Dendritic cell treated with granulocyte-macrophage colony-stimulating factor and Interleukin-4, amounts not matched to agents 40 ng/mL and 50 ng/mL, for 4 days (primary cell): ENCODE measurements at regions not wholly inside any gene's neighbourhood (a gene's known extent, or its start where the extent isn't known, plus 50 kb on each side); places are given as distances from the start of the nearest gene placed in this dataset.

Experiments used
- H3K27ac Mint-ChIP-seq: one replicate; pipeline ENCODE4 v1.8.0; 2022; ENCODE audit warnings: mild to moderate bottlenecking, mixed read lengths
- H3K27me3 Mint-ChIP-seq: one replicate; pipeline ENCODE4 v1.8.0; 2022; ENCODE audit warnings: mild to moderate bottlenecking, mixed read lengths
- H3K36me3 Mint-ChIP-seq: one replicate; pipeline ENCODE4 v1.8.0; 2022; ENCODE audit warnings: low read depth, mixed read lengths
- H3K4me1 Mint-ChIP-seq: one replicate; pipeline ENCODE4 v1.8.0; 2022; ENCODE audit warnings: low read depth, mixed read lengths
- H3K4me3 Mint-ChIP-seq: one replicate; pipeline ENCODE4 v1.8.0; 2022; ENCODE audit warnings: mild to moderate bottlenecking, moderate library complexity, mixed read lengths
- H3K9me3 Mint-ChIP-seq: one replicate; pipeline ENCODE4 v1.8.0; 2022; ENCODE audit warnings: mixed read lengths
- intact Hi-C: fragments of 100-400 bp; cut with micrococcal nuclease; formaldehyde crosslinking; loops from one replicate; pipeline ENCODE4 v1.15.0; 2022

DNA sequence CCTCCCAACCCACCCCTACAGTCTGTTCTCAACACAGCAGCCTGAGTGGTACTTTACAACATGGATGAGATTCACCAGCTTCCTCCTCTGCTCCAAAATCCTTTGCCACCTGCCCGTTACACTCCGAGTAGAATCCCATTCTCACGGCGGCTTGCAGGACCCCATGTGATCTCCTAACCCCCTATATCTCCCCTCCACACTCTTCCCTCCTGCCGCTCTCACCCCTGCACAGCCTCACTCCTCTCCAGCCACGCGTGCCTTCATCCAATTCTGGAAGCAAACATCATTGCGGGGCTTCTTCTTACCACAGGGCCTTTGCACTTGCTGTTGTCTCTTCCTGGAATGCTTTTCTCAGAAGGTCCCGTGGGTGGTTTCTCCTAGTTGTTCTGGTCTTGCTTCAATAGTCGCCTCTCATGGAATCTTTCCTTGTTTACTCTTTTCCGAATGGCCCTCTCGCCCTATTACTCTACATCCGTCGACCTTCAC, 472.3 kb downstream of the CDH26 start:
- no peaks in the 10 kb centered on the region for H3K4me1 Mint-ChIP-seq
- peaks cover 2% of the 10 kb centered on the region for H3K27me3 Mint-ChIP-seq
- H3K9me3 Mint-ChIP-seq = no peaks in the 10 kb centered on the region
- no peak overlapping the region for H3K27ac Mint-ChIP-seq
- H3K4me3 Mint-ChIP-seq = no peak overlapping the region
- intact Hi-C loops = no loop called here
- no peaks in the 10 kb centered on the region for H3K36me3 Mint-ChIP-seq

DNA sequence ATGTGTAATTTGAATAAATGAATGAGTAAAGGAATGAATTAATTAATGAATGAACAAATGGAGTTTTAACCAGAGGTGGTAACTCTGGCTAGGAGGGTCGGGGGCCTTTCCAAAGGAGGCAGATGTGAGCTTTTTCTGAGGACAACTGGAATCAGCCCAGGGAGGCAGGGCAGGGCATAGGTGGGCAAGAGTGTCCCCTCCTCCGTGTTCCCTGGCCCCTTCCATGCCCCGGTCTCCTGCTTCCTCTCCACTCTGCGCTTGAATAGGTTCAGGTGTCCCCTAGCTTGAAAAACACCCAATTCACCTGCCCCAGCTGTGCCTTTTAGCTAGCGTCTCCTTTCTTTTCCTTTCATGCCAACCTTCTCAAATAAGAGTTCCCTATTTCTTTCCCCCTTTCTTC, 473.1 kb downstream of the CDH26 start:
- intact Hi-C loops = no loop called here
- no peaks in the 10 kb centered on the region for H3K9me3 Mint-ChIP-seq
- H3K27ac Mint-ChIP-seq = no peak overlapping the region
- no peak overlapping the region for H3K4me3 Mint-ChIP-seq
- H3K27me3 Mint-ChIP-seq = peaks cover 2% of the 10 kb centered on the region
- no peaks in the 10 kb centered on the region for H3K36me3 Mint-ChIP-seq
- no peaks in the 10 kb centered on the region for H3K4me1 Mint-ChIP-seq

DNA sequence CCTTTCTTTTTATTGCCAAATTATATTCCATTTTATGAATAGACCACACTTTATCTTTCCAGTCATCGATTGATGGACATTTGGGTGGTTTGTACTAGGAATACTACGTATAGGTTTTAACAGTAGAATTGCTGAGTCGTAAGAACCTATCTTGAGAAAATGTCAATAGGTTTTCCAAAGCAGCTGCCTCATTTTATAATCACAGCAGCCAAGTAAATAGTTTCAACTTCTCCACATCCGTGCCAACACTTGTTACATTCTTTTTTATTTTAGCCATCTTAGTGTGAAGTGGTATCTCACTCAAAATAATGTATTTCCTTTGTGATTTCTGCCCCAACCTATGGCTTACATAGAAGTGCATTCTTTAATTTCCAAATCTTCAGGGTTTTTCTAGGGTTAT, 479.2 kb downstream of the CDH26 start:
- H3K27ac Mint-ChIP-seq = no peak overlapping the region
- no peaks in the 10 kb centered on the region for H3K36me3 Mint-ChIP-seq
- intact Hi-C loops = no loop called here
- H3K27me3 Mint-ChIP-seq = peaks cover 4% of the 10 kb centered on the region
- H3K4me1 Mint-ChIP-seq = no peaks in the 10 kb centered on the region
- H3K9me3 Mint-ChIP-seq = no peaks in the 10 kb centered on the region
- H3K4me3 Mint-ChIP-seq = no peak overlapping the region

DNA sequence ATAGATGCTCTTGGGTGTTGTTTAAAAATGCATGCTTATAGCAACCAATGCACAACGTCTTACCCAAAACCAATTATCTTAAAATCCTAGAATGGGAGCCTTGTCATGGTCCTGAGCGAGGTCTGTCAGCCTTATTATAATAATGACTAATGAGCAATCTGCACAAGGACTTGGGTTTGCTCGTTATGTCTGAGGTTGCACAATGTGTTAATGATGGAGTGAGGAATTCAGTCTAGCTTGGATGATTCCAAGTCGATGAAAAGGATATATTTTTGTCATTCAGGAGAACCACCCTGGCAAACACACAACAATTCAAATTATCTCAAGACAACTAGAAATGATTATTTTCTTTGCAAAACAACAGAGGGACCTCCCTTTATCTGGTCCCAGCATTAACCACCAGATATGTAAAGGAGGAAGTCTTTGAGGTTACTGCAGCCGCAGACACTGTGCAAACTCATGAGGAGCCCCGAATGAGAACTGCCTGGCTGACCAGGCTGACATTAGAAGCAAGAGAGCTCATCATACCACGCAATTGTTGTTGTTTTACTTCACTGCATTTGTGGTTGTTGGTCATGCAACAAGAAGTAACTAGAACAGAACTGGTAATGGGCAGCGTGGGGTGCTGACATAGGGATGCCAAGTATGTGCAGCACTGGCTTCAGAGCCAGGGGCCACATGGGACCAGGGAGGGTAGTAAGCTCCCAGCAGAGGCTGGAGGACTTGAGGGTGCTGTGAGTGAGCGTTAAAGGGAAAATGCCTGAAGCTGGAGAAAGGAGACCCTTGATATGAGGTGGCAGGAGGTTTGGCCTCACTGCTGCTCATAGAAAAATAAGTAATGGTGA, 488.3 kb downstream of the CDH26 start:
- intact Hi-C loops = no loop called here
- Mint-ChIP-seq H3K27me3 (peaks cover 25% of the 10 kb centered on the region), H3K27ac (no peak overlapping the region), H3K4me3 (no peak overlapping the region), H3K9me3 (no peaks in the 10 kb centered on the region), H3K4me1 (no peaks in the 10 kb centered on the region), H3K36me3 (no peaks in the 10 kb centered on the region)

DNA sequence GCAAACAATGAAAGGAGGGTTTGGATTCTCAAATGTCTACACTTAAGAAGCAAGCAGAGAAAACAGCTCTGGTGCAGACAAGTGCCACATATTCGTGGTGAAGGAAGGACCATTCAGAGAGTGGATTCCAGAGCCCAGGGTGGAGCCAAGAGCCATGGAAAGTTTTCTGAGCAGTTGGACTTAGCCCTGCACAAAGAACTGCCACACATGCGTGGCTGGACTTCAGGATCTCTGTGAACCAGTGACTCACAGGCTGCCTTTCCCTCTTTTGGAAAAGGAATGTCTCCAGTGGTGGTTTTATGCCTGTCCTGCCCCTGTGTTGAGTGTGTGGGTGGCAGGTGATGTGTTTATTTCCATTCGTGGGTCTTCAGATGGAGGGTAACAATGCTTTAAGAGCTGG, 489.5 kb downstream of the CDH26 start:
- Mint-ChIP-seq H3K4me3 (no peak overlapping the region), H3K36me3 (no peaks in the 10 kb centered on the region), H3K27ac (no peak overlapping the region), H3K9me3 (no peaks in the 10 kb centered on the region), H3K27me3 (peaks cover 23% of the 10 kb centered on the region), H3K4me1 (no peaks in the 10 kb centered on the region)
- intact Hi-C loops = no loop called here

DNA sequence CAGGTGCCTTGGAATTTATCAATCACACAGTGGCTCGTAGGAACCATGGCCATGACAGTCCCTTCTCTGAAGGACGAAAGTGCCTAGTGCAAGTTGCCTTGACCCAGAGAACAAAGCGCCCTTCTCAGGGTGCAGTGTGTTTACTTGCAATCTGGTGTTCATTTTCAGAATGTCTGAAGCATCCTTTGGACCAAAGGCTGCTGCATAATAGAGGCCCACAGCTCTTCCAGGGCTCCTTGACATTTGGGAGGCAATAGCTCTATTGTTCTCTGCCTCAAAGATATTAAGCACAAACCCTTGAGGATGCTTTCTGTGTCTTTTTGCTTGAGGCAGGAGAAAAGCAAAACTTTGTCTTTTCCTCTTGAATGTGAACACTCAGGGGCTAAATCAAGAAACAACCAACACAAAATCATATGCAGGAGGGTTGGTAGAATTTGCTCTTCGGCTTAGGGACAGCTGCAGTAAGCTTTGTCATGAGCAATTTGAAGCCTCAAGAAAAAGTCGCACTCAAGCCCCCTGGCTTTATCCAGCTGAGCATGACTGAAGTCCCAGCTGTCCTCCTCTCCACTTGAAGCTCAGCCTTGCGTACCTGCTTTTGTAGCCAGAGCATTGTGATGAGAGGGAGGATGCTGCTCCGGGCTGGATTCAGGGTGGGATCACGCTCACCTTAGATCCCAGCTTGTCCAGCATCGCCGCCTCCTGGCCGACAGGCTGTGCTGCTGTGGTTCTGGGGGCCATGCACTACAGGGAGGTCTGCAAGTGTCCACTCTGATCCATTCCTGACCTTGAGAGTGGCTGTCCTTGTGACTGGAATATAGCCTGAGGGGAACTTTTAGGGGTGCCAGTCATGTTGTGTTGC, 495.4 kb downstream of the CDH26 start:
- intact Hi-C loops = no loop called here
- Mint-ChIP-seq H3K36me3 (no peaks in the 10 kb centered on the region), H3K27me3 (peaks cover 12% of the 10 kb centered on the region), H3K4me3 (no peak overlapping the region), H3K27ac (no peak overlapping the region), H3K9me3 (no peaks in the 10 kb centered on the region), H3K4me1 (no peaks in the 10 kb centered on the region)

DNA sequence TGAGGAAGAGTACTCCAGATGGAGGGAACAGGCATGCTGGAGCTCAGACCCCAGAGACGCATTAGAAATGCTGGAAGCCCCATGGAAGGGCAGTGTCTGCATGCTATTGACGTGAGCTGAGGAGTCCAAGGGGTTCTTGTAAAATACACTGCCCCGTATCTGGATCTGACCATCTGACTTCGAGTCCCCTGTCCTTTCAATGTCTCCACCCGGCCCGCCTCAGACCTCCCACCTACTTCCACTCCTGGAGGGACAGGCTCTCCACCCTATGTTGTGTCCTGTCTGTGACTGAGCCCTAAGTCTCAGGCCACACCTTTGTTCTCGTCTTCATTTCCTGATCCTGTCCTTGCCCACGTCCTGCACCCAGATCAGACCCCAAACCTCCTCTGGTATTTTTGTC, 496.3 kb downstream of the CDH26 start:
- Mint-ChIP-seq H3K27me3 (peaks cover 12% of the 10 kb centered on the region), H3K4me3 (no peak overlapping the region), H3K9me3 (no peaks in the 10 kb centered on the region)

DNA sequence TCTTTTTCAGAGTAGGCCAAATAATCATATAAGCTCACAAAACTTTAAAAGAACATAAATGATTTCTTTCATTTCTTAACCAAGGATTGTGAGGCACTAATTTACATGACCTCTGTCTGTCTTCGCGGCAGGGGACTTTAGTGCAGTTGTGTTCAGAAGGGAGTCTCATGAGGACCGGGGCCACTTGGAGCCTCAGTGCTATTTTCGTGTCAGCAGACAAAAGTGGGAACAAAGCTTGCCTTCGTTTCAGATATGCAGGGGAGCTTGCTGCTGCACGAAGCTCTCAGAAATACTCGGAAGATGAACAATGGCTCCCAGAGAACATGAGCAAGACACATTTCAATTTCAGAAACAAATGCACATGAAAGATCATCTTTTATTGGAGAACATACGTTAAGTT, 497.0 kb downstream of the CDH26 start:
- H3K27me3 Mint-ChIP-seq = peaks cover 16% of the 10 kb centered on the region
- intact Hi-C loops = no loop called here
- no peaks in the 10 kb centered on the region for H3K9me3 Mint-ChIP-seq
- no peaks in the 10 kb centered on the region for H3K36me3 Mint-ChIP-seq
- no peak overlapping the region for H3K4me3 Mint-ChIP-seq
- H3K27ac Mint-ChIP-seq = no peak overlapping the region
- no peaks in the 10 kb centered on the region for H3K4me1 Mint-ChIP-seq

More for the DNA sequence above, 496.3 kb downstream of the CDH26 start:
- Mint-ChIP-seq H3K27ac (no peak overlapping the region), H3K4me1 (no peaks in the 10 kb centered on the region), H3K36me3 (no peaks in the 10 kb centered on the region)
- intact Hi-C loops = no loop called here

DNA sequence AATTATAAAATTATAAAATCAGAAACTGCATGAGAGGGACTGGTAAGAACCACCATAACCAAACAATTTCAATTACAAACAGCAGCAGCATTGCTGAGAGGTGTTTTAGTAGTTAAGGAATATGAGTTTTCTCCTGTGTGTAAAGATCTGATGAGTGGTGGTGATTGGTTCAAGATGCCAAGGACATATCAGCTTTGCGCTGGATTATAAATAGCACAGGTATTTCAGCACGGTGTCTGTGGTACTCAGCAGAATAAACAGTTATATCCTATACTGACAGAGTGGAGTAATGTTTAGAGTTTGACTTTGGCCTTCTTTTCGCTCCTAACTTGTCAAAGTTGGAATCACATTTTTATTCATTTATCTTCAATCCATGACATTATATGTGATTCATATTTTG, 501.0 kb downstream of the CDH26 start:
- H3K36me3 Mint-ChIP-seq = no peaks in the 10 kb centered on the region

DNA sequence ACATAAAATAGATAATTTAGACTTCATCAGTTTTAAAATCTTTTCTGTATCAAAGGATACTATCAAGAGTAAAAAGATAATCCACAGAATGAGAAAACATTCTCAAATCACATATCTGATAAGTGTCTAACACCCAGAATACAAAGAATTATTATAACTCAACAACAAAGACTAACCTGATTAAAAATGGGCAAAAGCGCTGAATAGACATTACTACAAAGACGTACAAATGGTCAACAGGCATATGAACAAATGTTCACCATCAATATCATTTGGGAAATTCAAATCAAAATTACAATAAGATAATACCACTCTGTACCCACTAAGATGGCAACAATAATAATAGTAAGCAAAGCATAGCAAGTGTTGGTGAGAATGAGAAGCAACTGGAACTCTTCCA, 503.8 kb downstream of the CDH26 start:
- intact Hi-C loops = no loop called here
- Mint-ChIP-seq H3K9me3 (no peaks in the 10 kb centered on the region), H3K27me3 (peaks cover 16% of the 10 kb centered on the region), H3K27ac (no peak overlapping the region), H3K36me3 (no peaks in the 10 kb centered on the region), H3K4me1 (no peaks in the 10 kb centered on the region), H3K4me3 (no peak overlapping the region)

More for the DNA sequence above, 501.0 kb downstream of the CDH26 start:
- Mint-ChIP-seq H3K4me3 (no peak overlapping the region), H3K27me3 (peaks cover 19% of the 10 kb centered on the region), H3K9me3 (no peaks in the 10 kb centered on the region), H3K27ac (no peak overlapping the region), H3K4me1 (no peaks in the 10 kb centered on the region)
- intact Hi-C loops = no loop called here

DNA sequence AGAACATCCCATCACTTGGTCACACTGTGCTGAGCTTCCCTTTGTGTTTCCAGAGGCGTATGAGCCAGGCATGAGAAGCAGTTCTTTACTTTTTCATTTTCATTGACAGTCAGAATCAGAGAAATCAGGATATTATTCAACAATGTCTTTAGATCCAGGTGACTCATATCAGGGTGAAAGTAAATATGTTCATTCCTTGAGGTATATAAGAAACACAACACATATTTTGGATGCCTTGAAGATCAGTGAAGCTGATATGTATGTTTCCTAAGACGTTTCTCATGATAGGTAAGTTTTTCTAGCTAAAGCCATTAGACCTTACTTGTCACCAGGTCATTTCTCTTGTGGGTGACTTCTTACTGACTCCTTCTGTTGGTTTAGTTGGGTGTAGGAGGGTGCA, 505.6 kb downstream of the CDH26 start:
- Mint-ChIP-seq H3K9me3 (no peaks in the 10 kb centered on the region), H3K4me1 (no peaks in the 10 kb centered on the region), H3K27ac (no peak overlapping the region), H3K36me3 (no peaks in the 10 kb centered on the region), H3K27me3 (peaks cover 11% of the 10 kb centered on the region), H3K4me3 (no peak overlapping the region)
- intact Hi-C loops = no loop called here

DNA sequence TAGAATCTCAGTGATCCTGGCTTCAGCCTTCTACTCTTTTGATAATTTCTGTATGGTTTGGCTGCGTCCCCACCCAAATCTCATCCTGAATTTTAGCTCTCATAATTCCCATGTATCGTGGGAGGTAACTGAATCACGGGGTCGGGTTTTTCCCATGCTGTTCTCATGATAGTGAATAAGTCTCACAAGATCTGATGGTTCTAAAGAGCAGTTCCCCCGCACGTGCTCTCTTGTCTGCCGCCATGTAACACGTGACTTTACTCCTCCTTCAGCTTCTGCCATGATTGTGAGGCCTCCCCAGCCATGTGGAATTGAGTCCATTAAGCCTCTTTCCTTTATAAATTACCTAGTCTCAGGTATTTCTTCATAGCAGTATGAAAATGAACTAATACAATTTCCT, 507.2 kb downstream of the CDH26 start:
- intact Hi-C loops = no loop called here
- H3K4me3 Mint-ChIP-seq = no peak overlapping the region
- no peaks in the 10 kb centered on the region for H3K9me3 Mint-ChIP-seq
- H3K4me1 Mint-ChIP-seq = no peaks in the 10 kb centered on the region
- no peaks in the 10 kb centered on the region for H3K36me3 Mint-ChIP-seq
- H3K27me3 Mint-ChIP-seq = peaks cover 8% of the 10 kb centered on the region
- H3K27ac Mint-ChIP-seq = no peak overlapping the region

DNA sequence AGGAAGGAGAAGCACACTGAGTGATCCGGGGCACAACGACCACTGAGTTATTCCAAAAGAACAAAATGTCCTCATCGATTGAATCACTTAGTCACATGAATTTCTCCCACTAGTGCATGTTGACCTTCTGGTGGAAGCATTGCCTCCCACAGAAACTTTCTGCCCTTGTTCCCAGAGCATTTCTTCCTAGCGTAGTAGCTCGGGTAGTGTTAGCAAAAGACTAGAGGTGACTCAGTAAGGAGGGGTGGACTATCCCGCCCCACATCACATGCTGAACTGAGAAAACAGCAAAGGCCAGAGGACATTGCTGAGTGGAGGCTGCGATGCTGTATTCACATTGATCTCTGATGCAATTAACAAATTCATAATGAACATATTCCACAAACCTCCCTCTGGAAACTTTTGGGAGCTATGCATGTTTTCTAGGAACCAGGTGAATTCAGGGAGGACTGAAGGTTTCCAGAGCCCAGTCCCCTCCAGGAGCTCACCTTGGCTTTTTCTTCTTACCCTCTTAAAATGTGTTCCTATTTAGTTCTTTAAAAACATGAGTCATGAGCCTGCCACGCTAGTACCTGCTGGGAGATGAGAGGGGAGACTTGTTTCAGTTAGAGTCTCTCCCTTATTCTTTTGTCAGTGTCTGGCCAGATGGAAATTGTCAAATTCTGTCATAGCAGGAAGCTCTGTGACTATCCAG, 507.9 kb downstream of the CDH26 start:
- H3K4me3 Mint-ChIP-seq = no peak overlapping the region
- H3K27me3 Mint-ChIP-seq = peaks cover 5% of the 10 kb centered on the region
- intact Hi-C loops = no loop called here
- H3K36me3 Mint-ChIP-seq = no peaks in the 10 kb centered on the region
- no peaks in the 10 kb centered on the region for H3K4me1 Mint-ChIP-seq
- no peaks in the 10 kb centered on the region for H3K9me3 Mint-ChIP-seq
- no peak overlapping the region for H3K27ac Mint-ChIP-seq

DNA sequence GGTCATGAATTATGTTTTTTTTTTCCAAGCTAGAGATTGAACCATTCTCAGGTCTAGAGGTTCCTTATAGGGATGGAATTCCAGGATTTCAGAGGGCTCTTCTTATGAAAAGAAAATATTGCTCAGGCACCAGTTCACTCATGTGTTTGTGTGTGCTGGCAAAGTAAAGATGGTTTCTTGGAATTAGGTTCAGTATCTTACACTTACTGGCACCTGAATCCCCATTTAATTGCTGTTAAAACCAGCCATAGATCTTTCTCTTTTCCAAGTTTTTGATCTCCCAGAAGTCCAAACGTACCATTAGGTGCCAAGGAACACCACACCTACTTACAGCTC, 508.4 kb downstream of the CDH26 start:
- Mint-ChIP-seq H3K27ac (no peak overlapping the region), H3K9me3 (no peaks in the 10 kb centered on the region), H3K4me3 (no peak overlapping the region), H3K36me3 (no peaks in the 10 kb centered on the region), H3K27me3 (peaks cover 5% of the 10 kb centered on the region), H3K4me1 (no peaks in the 10 kb centered on the region)
- intact Hi-C loops = no loop called here
